SK-N-MC (cell line): ENCODE measurements at regions not wholly inside any gene's neighbourhood (a gene's known extent, or its start where the extent isn't known, plus 50 kb on each side); places are given as distances from the start of the nearest gene placed in this dataset.

Experiments used
- FOXP2 ChIP-seq: optimal IDR thresholded peaks from 2 replicates; pipeline ENCODE3; 2011; ENCODE audit warnings: mild to moderate bottlenecking, moderate library complexity; ENCODE audit not compliant: insufficient read depth; ENCODE audit errors: extremely low read length, control extremely low read depth
- POLR2AphosphoS5 ChIP-seq: IDR thresholded peaks from 2 replicates; pipeline ENCODE4 v1.6.1; 2012; ENCODE audit warnings: mild to moderate bottlenecking, low read depth, low read length, borderline replicate concordance

GRCh38 chr9:82436475-82436874 is 447.9 kb downstream of the SPATA31D1 start:
- TF ChIP-seq POLR2AphosphoS5, result no peak
- TF ChIP-seq FOXP2, result no peak
